ENCODE measurements at regions not wholly inside any gene's neighbourhood (a gene's known extent, or its start where the extent isn't known, plus 50 kb on each side); places are given as distances from the start of the nearest gene placed in this dataset.

DNA sequence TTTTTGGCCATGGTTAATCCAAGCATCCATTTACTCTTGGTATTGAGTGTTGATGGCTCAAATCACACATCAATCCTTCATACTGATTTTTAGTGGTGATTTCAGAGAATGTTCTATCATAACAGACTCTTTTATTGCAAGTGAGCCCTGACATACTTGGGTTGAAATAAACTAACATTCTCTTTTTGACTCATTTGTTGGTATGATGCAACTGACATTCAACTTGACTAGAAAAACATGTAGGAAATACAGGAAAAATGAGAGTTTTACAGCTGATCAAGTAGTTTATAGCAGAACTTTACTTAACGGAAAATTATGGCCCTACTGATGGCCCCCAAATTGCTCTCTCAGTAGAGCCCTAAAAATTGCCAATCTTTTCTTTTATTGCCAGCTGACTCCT lies 173.9 kb upstream of the CD96 start:
- H3K9me3 Mint-ChIP-seq (ENCODE audit: unreplicated experiment) = peaks cover 18% of the 10 kb centered on the region
- no peak for DNase-seq
- ChIA-PET CTCF (no interaction called here), POLR2A (no interaction called here)
- no peaks in the 10 kb centered on the region for H3K9me3 ChIP-seq
- no peaks in the 10 kb centered on the region for H3K4me1 Mint-ChIP-seq (ENCODE audit: low read depth, unreplicated experiment)
- H3K4me1 ChIP-seq = no peaks in the 10 kb centered on the region
- BruUV-seq (replicated peaks) = no TSS peak
- H3K27ac Mint-ChIP-seq (ENCODE audit: unreplicated experiment) = no peak overlapping the region
- H3K36me3 Mint-ChIP-seq (ENCODE audit: insufficient read depth, unreplicated experiment) = no peaks in the 10 kb centered on the region
- no peaks in the 10 kb centered on the region for H3K36me3 ChIP-seq (ENCODE audit: control insufficient read depth, insufficient read depth, low read length)
- H3K4me3 ChIP-seq (ENCODE audit: low read depth, low read length) = no peak overlapping the region
- H3K4me3 Mint-ChIP-seq (ENCODE audit: unreplicated experiment) = no peak overlapping the region
- intact Hi-C loops (cut with micrococcal nuclease; ENCODE audit: unreplicated experiment) = no loop called here
- TF ChIP-seq, protein P1, sequence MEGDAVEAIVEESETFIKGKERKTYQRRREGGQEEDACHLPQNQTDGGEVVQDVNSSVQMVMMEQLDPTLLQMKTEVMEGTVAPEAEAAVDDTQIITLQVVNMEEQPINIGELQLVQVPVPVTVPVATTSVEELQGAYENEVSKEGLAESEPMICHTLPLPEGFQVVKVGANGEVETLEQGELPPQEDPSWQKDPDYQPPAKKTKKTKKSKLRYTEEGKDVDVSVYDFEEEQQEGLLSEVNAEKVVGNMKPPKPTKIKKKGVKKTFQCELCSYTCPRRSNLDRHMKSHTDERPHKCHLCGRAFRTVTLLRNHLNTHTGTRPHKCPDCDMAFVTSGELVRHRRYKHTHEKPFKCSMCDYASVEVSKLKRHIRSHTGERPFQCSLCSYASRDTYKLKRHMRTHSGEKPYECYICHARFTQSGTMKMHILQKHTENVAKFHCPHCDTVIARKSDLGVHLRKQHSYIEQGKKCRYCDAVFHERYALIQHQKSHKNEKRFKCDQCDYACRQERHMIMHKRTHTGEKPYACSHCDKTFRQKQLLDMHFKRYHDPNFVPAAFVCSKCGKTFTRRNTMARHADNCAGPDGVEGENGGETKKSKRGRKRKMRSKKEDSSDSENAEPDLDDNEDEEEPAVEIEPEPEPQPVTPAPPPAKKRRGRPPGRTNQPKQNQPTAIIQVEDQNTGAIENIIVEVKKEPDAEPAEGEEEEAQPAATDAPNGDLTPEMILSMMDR (IDR thresholded peaks at IDR 0.05; ENCODE audit: insufficient read depth in 1 of 2, low read depth in 1 of 2, low read length in 1 of 2, severe bottlenecking in 1 of 2, unreplicated experiment in 1 of 2) = no peak
- H3K27me3 Mint-ChIP-seq (ENCODE audit: insufficient read depth, unreplicated experiment) = no peaks in the 10 kb centered on the region
- no peaks in the 10 kb centered on the region for H3K27me3 ChIP-seq (replicated peaks; ENCODE audit: control insufficient read depth, insufficient read depth, low read length)

DNA sequence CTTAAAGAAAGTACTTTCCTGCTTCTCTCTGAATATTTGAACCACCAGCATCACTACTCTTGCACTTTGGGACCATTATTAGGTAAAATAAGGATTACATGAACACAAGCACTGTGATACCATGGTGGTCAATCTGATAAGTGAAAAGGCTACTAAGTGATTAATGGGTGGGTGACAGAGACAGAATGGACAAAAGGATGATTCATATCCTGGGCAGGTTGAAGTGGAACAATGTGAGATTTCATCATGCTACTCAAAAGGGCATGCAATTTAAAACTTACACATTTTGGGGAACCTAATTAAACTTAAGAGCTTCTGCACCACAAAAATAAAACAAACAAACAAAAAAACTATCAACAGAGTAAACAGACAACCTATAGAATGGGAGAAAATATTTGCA lies 172.0 kb upstream of the CD96 start:
- no peak for DNase-seq
- Histone ChIP-seq H3K4me3 (ENCODE audit: low read depth, low read length) (no peak overlapping the region), H3K4me1 (no peaks in the 10 kb centered on the region), H3K27me3 (replicated peaks; ENCODE audit: control insufficient read depth, insufficient read depth, low read length) (no peaks in the 10 kb centered on the region), H3K36me3 (ENCODE audit: control insufficient read depth, insufficient read depth, low read length) (no peaks in the 10 kb centered on the region), H3K9me3 (no peaks in the 10 kb centered on the region)
- BruUV-seq (replicated peaks) = no TSS peak
- CTCF ChIA-PET = no interaction called here
- POLR2A ChIA-PET = no interaction called here
- H3K9me3 Mint-ChIP-seq (ENCODE audit: unreplicated experiment) = peaks cover 35% of the 10 kb centered on the region
- no peaks in the 10 kb centered on the region for H3K27me3 Mint-ChIP-seq (ENCODE audit: insufficient read depth, unreplicated experiment)
- intact Hi-C loops (cut with micrococcal nuclease; ENCODE audit: unreplicated experiment) = no loop called here
- H3K4me3 Mint-ChIP-seq (ENCODE audit: unreplicated experiment) = no peak overlapping the region
- H3K27ac Mint-ChIP-seq (ENCODE audit: unreplicated experiment) = no peak overlapping the region
- no peaks in the 10 kb centered on the region for H3K36me3 Mint-ChIP-seq (ENCODE audit: insufficient read depth, unreplicated experiment)
- no peaks in the 10 kb centered on the region for H3K4me1 Mint-ChIP-seq (ENCODE audit: low read depth, unreplicated experiment)
- TF ChIP-seq, protein P1 (IDR thresholded peaks at IDR 0.05; ENCODE audit: insufficient read depth in 1 of 2, low read depth in 1 of 2, low read length in 1 of 2, severe bottlenecking in 1 of 2, unreplicated experiment in 1 of 2) = no peak

DNA sequence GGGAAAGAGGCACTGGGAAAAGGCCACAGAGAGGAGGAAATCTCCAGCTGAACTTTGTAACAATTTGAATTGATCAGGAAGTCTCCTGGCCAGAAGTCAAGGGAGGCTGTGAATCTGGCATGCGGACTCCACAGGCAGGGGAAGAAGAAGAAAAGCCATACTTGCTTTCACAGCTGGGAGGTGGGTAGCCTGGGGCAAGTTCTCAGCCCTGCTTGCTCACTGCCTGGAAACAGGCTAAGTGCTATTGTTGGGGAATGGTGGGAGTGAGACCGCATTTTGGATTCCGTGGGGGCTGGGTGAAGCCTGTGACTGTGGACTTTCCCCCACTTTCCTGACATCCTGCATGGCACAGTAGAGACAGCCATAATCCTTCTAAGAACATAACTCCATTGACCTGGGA lies 168.8 kb upstream of the CD96 start:
- BruUV-seq (replicated peaks) = no TSS peak

More for the DNA sequence above, 168.8 kb upstream of the CD96 start:
- CTCF ChIA-PET = no interaction called here
- Histone ChIP-seq H3K4me3 (ENCODE audit: low read depth, low read length) (no peak overlapping the region), H3K4me1 (no peaks in the 10 kb centered on the region), H3K36me3 (ENCODE audit: control insufficient read depth, insufficient read depth, low read length) (no peaks in the 10 kb centered on the region), H3K27me3 (replicated peaks; ENCODE audit: control insufficient read depth, insufficient read depth, low read length) (no peaks in the 10 kb centered on the region), H3K9me3 (peaks cover 3% of the 10 kb centered on the region)
- Mint-ChIP-seq H3K9me3 (ENCODE audit: unreplicated experiment) (peaks cover 48% of the 10 kb centered on the region), H3K36me3 (ENCODE audit: insufficient read depth, unreplicated experiment) (no peaks in the 10 kb centered on the region), H3K27me3 (ENCODE audit: insufficient read depth, unreplicated experiment) (no peaks in the 10 kb centered on the region), H3K4me1 (ENCODE audit: low read depth, unreplicated experiment) (no peaks in the 10 kb centered on the region), H3K27ac (ENCODE audit: unreplicated experiment) (no peak overlapping the region), H3K4me3 (ENCODE audit: unreplicated experiment) (no peak overlapping the region)
- no peak for DNase-seq
- TF ChIP-seq, protein P1 (IDR thresholded peaks at IDR 0.05; ENCODE audit: insufficient read depth in 1 of 2, low read depth in 1 of 2, low read length in 1 of 2, severe bottlenecking in 1 of 2, unreplicated experiment in 1 of 2) = no peak
- POLR2A ChIA-PET = no interaction called here
- intact Hi-C loops (cut with micrococcal nuclease; ENCODE audit: unreplicated experiment) = no loop called here
